GM19023 (cell line): ENCODE measurements at regions not wholly inside any gene's neighbourhood (a gene's known extent, or its start where the extent isn't known, plus 50 kb on each side); places are given as distances from the start of the nearest gene placed in this dataset.
"Not testable (repeated sequence)": the region's sequence is repeated elsewhere in the genome, so short reads cannot be mapped to it uniquely, and the experiment has no call there.

Experiments used
- ATAC-seq: cut with Tn5 transposase; IDR thresholded peaks from one replicate; pipeline ENCODE4 v1.9.1; 2021; ENCODE audit warnings: mild to moderate bottlenecking, moderate library complexity; ENCODE audit not compliant: unreplicated experiment

GRCh38 chr9:75455444-75455921, 367.2 kb downstream of the OSTF1 start:
- ATAC-seq = peak; percentile 93

- ATAC-seq = no peak
These were observed 368.4 kb downstream of the OSTF1 start for GRCh38 chr9:75456698-75457097.

- no peak for ATAC-seq
These were observed 369.2 kb downstream of the OSTF1 start for GRCh38 chr9:75457474-75458011.

- ATAC-seq = not testable (repeated sequence)
These were observed 371.0 kb downstream of the OSTF1 start for GRCh38 chr9:75459311-75459710.

GRCh38 chr9:75461183-75461582, 372.9 kb downstream of the OSTF1 start:
- ATAC-seq = no peak

GRCh38 chr9:75462866-75463265, 374.6 kb downstream of the OSTF1 start:
- ATAC-seq = no peak

GRCh38 chr9:75463871-75464270, 375.6 kb downstream of the OSTF1 start:
- no peak for ATAC-seq

- no peak for ATAC-seq
These were observed 376.4 kb downstream of the OSTF1 start for GRCh38 chr9:75464726-75465125.

GRCh38 chr9:75467142-75467541, 378.8 kb downstream of the OSTF1 start:
- no peak for ATAC-seq

- ATAC-seq = no peak
These were observed 383.3 kb downstream of the OSTF1 start for GRCh38 chr9:75471549-75472114.

GRCh38 chr9:75482566-75482965, 394.3 kb downstream of the OSTF1 start:
- no peak for ATAC-seq

- ATAC-seq = no peak
These were observed 395.3 kb downstream of the OSTF1 start for GRCh38 chr9:75483636-75484035.

GRCh38 chr9:75487856-75488718, 399.8 kb downstream of the OSTF1 start:
- ATAC-seq = no peak

- no peak for ATAC-seq
These were observed 400.4 kb downstream of the OSTF1 start for GRCh38 chr9:75488719-75489110.

- no peak for ATAC-seq
These were observed 400.1 kb upstream of the PCSK5 start for GRCh38 chr9:75490326-75490725.

GRCh38 chr9:75491533-75491932, 398.9 kb upstream of the PCSK5 start:
- ATAC-seq = no peak

- ATAC-seq = no peak
These were observed 390.7 kb upstream of the PCSK5 start for GRCh38 chr9:75499812-75500211.

GRCh38 chr9:75500479-75500878, 390.0 kb upstream of the PCSK5 start:
- no peak for ATAC-seq

- ATAC-seq = not testable (repeated sequence)
These were observed 389.5 kb upstream of the PCSK5 start for GRCh38 chr9:75500940-75501339.

- ATAC-seq = no peak
These were observed 385.8 kb upstream of the PCSK5 start for GRCh38 chr9:75504721-75505120.

- no peak for ATAC-seq
These were observed 384.8 kb upstream of the PCSK5 start for GRCh38 chr9:75505654-75506053.

GRCh38 chr9:75529463-75529862, 361.0 kb upstream of the PCSK5 start:
- ATAC-seq = no peak
